ENCODE measurements at regions not wholly inside any gene's neighbourhood (a gene's known extent, or its start where the extent isn't known, plus 50 kb on each side); places are given as distances from the start of the nearest gene placed in this dataset.

- DNase-seq (ENCODE audit: low read depth in 2 of 2), result no peak
These were observed 468.7 kb downstream of the NOVA1 start for GRCh38 chr14:26128931-26129671.

GRCh38 chr14:26124896-26125438, 472.9 kb downstream of the NOVA1 start:
- DNase-seq (ENCODE audit: low read depth in 2 of 2), result no peak

- DNase-seq (ENCODE audit: low read depth in 2 of 2), result no peak
These were observed 474.4 kb downstream of the NOVA1 start for GRCh38 chr14:26123459-26123858.

GRCh38 chr14:26121181-26121580, 476.7 kb downstream of the NOVA1 start:
- no peak for DNase-seq (ENCODE audit: low read depth in 2 of 2)

GRCh38 chr14:26113911-26114640, 483.8 kb downstream of the NOVA1 start:
- no peak for DNase-seq (ENCODE audit: low read depth in 2 of 2)

- DNase-seq (ENCODE audit: low read depth in 2 of 2), result no peak
These were observed 493.1 kb downstream of the NOVA1 start for GRCh38 chr14:26104717-26105116.

- no peak for DNase-seq (ENCODE audit: low read depth in 2 of 2)
These were observed 500.0 kb downstream of the NOVA1 start for GRCh38 chr14:26097852-26098251.

- DNase-seq (ENCODE audit: low read depth in 2 of 2), result no peak
These were observed 509.6 kb downstream of the NOVA1 start for GRCh38 chr14:26088275-26088674.

GRCh38 chr14:26081043-26081442, 516.8 kb downstream of the NOVA1 start:
- DNase-seq (ENCODE audit: low read depth in 2 of 2), result no peak

GRCh38 chr14:26078561-26078960, 519.3 kb downstream of the NOVA1 start:
- no peak for DNase-seq (ENCODE audit: low read depth in 2 of 2)

- DNase-seq (ENCODE audit: low read depth in 2 of 2), result no peak
These were observed 522.9 kb downstream of the NOVA1 start for GRCh38 chr14:26074892-26075291.

GRCh38 chr14:26070443-26070842, 527.4 kb downstream of the NOVA1 start:
- DNase-seq (ENCODE audit: low read depth in 2 of 2), result no peak

- DNase-seq (ENCODE audit: low read depth in 2 of 2), result no peak
These were observed 529.9 kb downstream of the NOVA1 start for GRCh38 chr14:26067786-26068459.

GRCh38 chr14:26067341-26067740, 530.5 kb downstream of the NOVA1 start:
- DNase-seq (ENCODE audit: low read depth in 2 of 2), result no peak

- no peak for DNase-seq (ENCODE audit: low read depth in 2 of 2)
These were observed 541.7 kb downstream of the NOVA1 start for GRCh38 chr14:26056036-26056616.

GRCh38 chr14:26032348-26032747, 565.5 kb downstream of the NOVA1 start:
- no peak for DNase-seq (ENCODE audit: low read depth in 2 of 2)

GRCh38 chr14:26026384-26026783, 571.4 kb downstream of the NOVA1 start:
- DNase-seq (ENCODE audit: low read depth in 2 of 2), result no peak

GRCh38 chr14:26023967-26024366, 573.9 kb downstream of the NOVA1 start:
- DNase-seq (ENCODE audit: low read depth in 2 of 2), result no peak

GRCh38 chr14:26021759-26022158, 576.1 kb downstream of the NOVA1 start:
- DNase-seq (ENCODE audit: low read depth in 2 of 2), result no peak

GRCh38 chr14:26017270-26017669, 580.6 kb downstream of the NOVA1 start:
- no peak for DNase-seq (ENCODE audit: low read depth in 2 of 2)

- no peak for DNase-seq (ENCODE audit: low read depth in 2 of 2)
These were observed 589.5 kb downstream of the NOVA1 start for GRCh38 chr14:26008290-26008689.

- no peak for DNase-seq (ENCODE audit: low read depth in 2 of 2)
These were observed 593.5 kb downstream of the NOVA1 start for GRCh38 chr14:26004342-26004741.
